ENCODE measurements at regions not wholly inside any gene's neighbourhood (a gene's known extent, or its start where the extent isn't known, plus 50 kb on each side); places are given as distances from the start of the nearest gene placed in this dataset.

GRCh38 chr10:117477961-117478670 lies 64.4 kb upstream of the EMX2 start:
- CTCF ChIA-PET (ENCODE audit: unreplicated experiment), result no interaction called here
- intact Hi-C loops (cut with micrococcal nuclease; ENCODE audit: unreplicated experiment), result no loop called here

GRCh38 chr10:117477211-117477947 lies 65.2 kb upstream of the EMX2 start:
- H3K4me1 ChIP-seq (ENCODE audit: insufficient read depth, low read length, poor library complexity, severe bottlenecking), result peaks cover 6% of the 10 kb centered on the region
- no peaks in the 10 kb centered on the region for H3K9me2 ChIP-seq (ENCODE audit: insufficient read depth, low read length)
- no peaks in the 10 kb centered on the region for H3K36me3 ChIP-seq (ENCODE audit: insufficient read depth, low read length)
- intact Hi-C loops (cut with micrococcal nuclease; ENCODE audit: unreplicated experiment), result no loop called here
- POLR2A ChIA-PET, result interaction anchor here (1.0 kb wide), 1 partner anchor 20 kb away, joined by 3 read pairs; no protein-coding TSS in a partner anchor
- H3K4me3 ChIP-seq (ENCODE audit: low read depth, low read length, poor library complexity, severe bottlenecking), result no peak overlapping the region
- no TSS peak for BruUV-seq (replicated peaks)
- no peak for DNase-seq (ENCODE audit: low spot score)
- H3K27ac ChIP-seq (ENCODE audit: low read depth, low read length, poor library complexity, severe bottlenecking), result no peak overlapping the region
- H3K79me2 ChIP-seq (ENCODE audit: insufficient read depth, low read depth, low read length), result no peaks in the 10 kb centered on the region
- H4K20me1 ChIP-seq (ENCODE audit: insufficient read depth, low read length), result no peaks in the 10 kb centered on the region
- no peak overlapping the region for H2AFZ ChIP-seq (ENCODE audit: low read length)
- H3K4me2 ChIP-seq (ENCODE audit: low read length), result no peak overlapping the region
- no peak for TF ChIP-seq EZH2phosphoT487 (IDR thresholded peaks at IDR 0.05; ENCODE audit: borderline replicate concordance, low read depth, low read length)
- TF ChIP-seq CTCF (conservative IDR thresholded peaks at IDR 0.05; ENCODE audit: low read length), result no peak
- CTCF ChIA-PET (ENCODE audit: unreplicated experiment), result no interaction called here
- no peaks in the 10 kb centered on the region for H3K9me3 ChIP-seq (ENCODE audit: low read length)

More at GRCh38 chr10:117477961-117478670, 64.4 kb upstream of the EMX2 start:
- Histone ChIP-seq H2AFZ (ENCODE audit: low read length) (no peak overlapping the region), H3K79me2 (ENCODE audit: insufficient read depth, low read depth, low read length) (no peaks in the 10 kb centered on the region), H3K4me1 (ENCODE audit: insufficient read depth, low read length, poor library complexity, severe bottlenecking) (peaks cover 6% of the 10 kb centered on the region), H3K4me3 (ENCODE audit: low read depth, low read length, poor library complexity, severe bottlenecking) (no peak overlapping the region), H4K20me1 (ENCODE audit: insufficient read depth, low read length) (no peaks in the 10 kb centered on the region), H3K9me3 (ENCODE audit: low read length) (no peaks in the 10 kb centered on the region), H3K4me2 (ENCODE audit: low read length) (no peak overlapping the region), H3K9me2 (ENCODE audit: insufficient read depth, low read length) (no peaks in the 10 kb centered on the region), H3K27ac (ENCODE audit: low read depth, low read length, poor library complexity, severe bottlenecking) (no peak overlapping the region), H3K36me3 (ENCODE audit: insufficient read depth, low read length) (no peaks in the 10 kb centered on the region)
- no TSS peak for BruUV-seq (replicated peaks)
- no peak for DNase-seq (ENCODE audit: low spot score)
- TF ChIP-seq CTCF (conservative IDR thresholded peaks at IDR 0.05; ENCODE audit: low read length) (0 out of 2 replicates have a peak, but pooled peaks have one; percentile 22), EZH2phosphoT487 (IDR thresholded peaks at IDR 0.05; ENCODE audit: borderline replicate concordance, low read depth, low read length) (no peak)
- POLR2A ChIA-PET, result interaction anchor here (1.0 kb wide), 1 partner anchor 21 kb away, joined by 3 read pairs; no protein-coding TSS in a partner anchor

- Histone ChIP-seq H4K20me1 (ENCODE audit: insufficient read depth, low read length) (no peaks in the 10 kb centered on the region), H3K4me2 (ENCODE audit: low read length) (no peak overlapping the region), H3K9me2 (ENCODE audit: insufficient read depth, low read length) (no peaks in the 10 kb centered on the region), H3K9me3 (ENCODE audit: low read length) (no peaks in the 10 kb centered on the region), H3K4me3 (ENCODE audit: low read depth, low read length, poor library complexity, severe bottlenecking) (no peak overlapping the region), H2AFZ (ENCODE audit: low read length) (no peak overlapping the region), H3K27ac (ENCODE audit: low read depth, low read length, poor library complexity, severe bottlenecking) (no peak overlapping the region), H3K79me2 (ENCODE audit: insufficient read depth, low read depth, low read length) (no peaks in the 10 kb centered on the region), H3K4me1 (ENCODE audit: insufficient read depth, low read length, poor library complexity, severe bottlenecking) (peaks cover 6% of the 10 kb centered on the region), H3K36me3 (ENCODE audit: insufficient read depth, low read length) (no peaks in the 10 kb centered on the region)
- no peak for DNase-seq (ENCODE audit: low spot score)
- POLR2A ChIA-PET, result interaction anchor here (1.0 kb wide), 1 partner anchor 20 kb away, joined by 3 read pairs; no protein-coding TSS in a partner anchor
- no TSS peak for BruUV-seq (replicated peaks)
- intact Hi-C loops (cut with micrococcal nuclease; ENCODE audit: unreplicated experiment), result no loop called here
- TF ChIP-seq CTCF (conservative IDR thresholded peaks at IDR 0.05; ENCODE audit: low read length) (no peak), EZH2phosphoT487 (IDR thresholded peaks at IDR 0.05; ENCODE audit: borderline replicate concordance, low read depth, low read length) (no peak)
- CTCF ChIA-PET (ENCODE audit: unreplicated experiment), result no interaction called here
Observed at GRCh38 chr10:117476716-117477115, 65.8 kb upstream of the EMX2 start.

Measured in OCI-LY7 (cell line).